HS-5 (cell line): ENCODE measurements at regions not wholly inside any gene's neighbourhood (a gene's known extent, or its start where the extent isn't known, plus 50 kb on each side); places are given as distances from the start of the nearest gene placed in this dataset.

Source experiments
- DNase-seq: peaks from one replicate; pipeline ENCODE4 v3.0.0-alpha.2; 2012; ENCODE audit warnings: low read depth

GRCh38 chr1:220982686-220983085, 103.4 kb downstream of the HLX start:
- DNase-seq: no peak

- no peak for DNase-seq
Measured at GRCh38 chr1:220983877-220984635, 104.8 kb downstream of the HLX start.

DNA sequence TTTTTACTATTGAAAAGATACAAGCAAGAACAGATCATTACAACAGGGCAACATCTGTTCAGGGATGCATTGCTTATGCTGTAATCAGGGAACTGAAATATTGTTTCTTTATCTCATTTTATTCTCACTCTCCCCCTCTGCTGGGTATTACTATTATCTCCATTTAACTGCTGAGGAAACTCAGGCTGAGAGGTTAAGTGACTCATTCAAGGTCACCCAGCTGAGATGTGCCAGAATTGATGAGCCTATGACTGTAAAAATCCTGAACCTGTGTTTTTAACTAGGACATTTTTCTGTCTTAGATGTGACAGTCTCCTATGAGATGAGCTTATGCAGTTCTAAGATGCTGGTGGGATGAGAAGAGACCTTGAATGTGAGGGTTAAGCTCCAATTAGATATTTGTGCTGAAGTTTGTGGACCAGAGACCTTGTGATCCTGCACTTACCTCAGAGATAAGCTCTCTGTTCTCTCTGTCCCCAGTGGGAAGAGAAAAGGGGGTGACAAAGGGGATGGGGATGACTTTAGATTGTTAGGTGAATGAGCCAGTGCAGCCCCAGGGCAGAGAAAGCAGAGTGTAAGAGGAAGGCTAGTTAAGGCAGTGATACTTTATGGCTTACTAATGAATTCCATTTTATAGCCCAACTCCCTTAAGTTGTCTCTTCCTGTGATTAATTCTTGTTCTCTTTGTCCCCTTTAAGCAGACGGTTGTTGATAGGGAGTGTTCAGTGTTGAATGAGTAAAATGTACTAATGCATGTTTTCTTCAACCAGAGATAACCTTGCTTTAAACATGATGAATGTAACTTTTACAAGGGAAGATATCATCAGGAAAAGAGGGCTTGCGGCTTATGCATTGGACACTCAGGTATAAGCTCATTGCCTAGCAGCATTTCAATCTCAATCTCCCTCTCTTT, 111.4 kb downstream of the HLX start:
- peak; percentile 77 for DNase-seq

DNA sequence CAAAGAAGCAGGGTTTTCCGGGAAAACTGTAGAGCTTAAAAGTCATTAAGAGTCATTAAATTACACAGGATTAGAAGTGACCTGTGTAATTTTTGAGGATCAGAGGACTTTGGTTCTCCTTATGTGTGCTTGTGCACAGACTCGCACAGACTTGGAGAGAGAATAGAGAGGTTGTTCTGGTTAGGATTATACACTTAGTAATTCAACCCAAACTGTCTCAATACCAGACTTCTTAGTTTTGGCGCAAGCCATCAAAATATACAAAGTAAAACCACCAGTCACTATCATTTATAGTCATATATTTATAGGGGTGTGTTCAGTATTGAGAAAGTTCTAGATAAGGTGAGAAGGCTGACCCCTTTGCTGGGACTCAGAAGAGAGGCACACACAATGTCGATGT, 112.3 kb downstream of the HLX start:
- no peak for DNase-seq

- no peak for DNase-seq
Measured at GRCh38 chr1:220991959-220992704, 112.9 kb downstream of the HLX start.

- no peak for DNase-seq
Measured at GRCh38 chr1:220992705-220993052, 113.4 kb downstream of the HLX start.

- no peak for DNase-seq
Measured at GRCh38 chr1:220994671-220995070, 115.4 kb downstream of the HLX start.

DNA sequence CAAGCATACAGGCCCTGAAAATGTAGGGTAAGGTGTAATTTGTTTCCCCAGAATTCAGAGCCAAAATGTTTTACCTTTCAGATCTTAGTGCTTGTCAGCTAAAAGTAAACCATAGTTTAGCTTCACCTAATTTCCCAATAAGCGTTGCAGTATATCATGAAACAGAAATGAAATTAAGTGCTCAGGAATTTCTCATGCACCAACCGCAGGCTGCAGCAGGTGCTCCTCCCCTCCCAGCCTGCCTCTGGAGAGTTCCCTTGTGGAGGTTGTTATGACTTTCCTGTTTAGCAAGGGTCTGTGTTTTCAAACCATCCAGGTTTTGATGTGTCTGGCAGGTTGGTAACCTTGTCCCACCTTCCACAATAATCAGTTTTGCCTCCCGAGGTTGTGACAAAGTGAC, 118.5 kb downstream of the HLX start:
- DNase-seq: no peak

GRCh38 chr1:220999872-221000863, 120.9 kb downstream of the HLX start:
- no peak for DNase-seq

DNA sequence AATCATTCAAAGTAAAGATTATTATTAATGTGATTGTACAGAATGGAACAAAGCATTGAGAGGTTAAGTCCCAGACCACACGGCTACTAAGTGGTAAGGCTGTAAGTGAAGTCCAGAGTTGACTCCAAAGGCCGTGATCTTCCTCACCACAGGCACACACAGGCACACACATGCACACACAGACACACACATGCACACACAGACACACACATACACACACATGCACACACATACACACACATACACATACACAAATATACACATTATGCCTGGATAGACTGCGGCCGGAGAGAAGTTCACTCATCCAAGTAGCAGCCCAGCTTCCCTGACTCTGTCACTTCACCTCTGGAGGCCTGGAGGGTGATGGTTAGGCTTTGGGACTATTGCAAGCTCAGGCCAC, 121.9 kb downstream of the HLX start:
- no peak for DNase-seq

- no peak for DNase-seq
Measured at GRCh38 chr1:221002601-221003000, 123.4 kb downstream of the HLX start.

- DNase-seq: no peak
Measured at GRCh38 chr1:221011145-221011544, 131.9 kb downstream of the HLX start.

- DNase-seq: no peak
Measured at GRCh38 chr1:221012120-221012519, 132.9 kb downstream of the HLX start.

- DNase-seq: no peak
Measured at GRCh38 chr1:221013691-221014660, 134.7 kb downstream of the HLX start.

DNA sequence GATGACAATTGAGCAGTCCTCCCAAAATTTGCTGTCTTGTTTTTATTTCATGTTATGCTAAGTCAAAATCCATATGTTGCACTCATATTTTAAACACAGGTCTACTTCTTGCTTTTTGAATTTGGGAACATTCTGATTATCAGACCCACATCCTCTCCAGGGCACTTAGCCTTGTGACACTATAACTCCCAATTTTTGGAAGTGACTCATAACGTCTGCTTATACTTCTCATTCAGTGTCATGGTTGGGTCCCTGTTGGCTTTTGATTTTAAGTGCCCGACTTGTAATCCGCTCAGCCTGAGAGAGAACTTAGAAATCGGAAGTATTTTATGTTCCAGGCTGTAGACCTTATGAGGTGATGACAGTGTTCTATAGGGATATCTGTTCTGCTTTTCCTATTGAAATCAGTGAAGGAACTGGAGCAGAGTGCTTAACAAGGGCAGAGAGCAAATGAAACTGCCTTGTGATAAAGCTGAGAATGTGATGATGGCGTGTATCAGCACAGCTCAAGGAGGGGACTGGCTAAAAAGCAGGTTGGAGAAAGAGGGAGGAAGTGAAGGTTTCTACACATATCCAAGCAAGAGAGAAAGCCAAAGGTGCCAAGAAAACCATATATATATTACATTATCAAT, 136.0 kb downstream of the HLX start:
- DNase-seq: no peak

- no peak for DNase-seq
Measured at GRCh38 chr1:221016751-221017150, 137.5 kb downstream of the HLX start.

- DNase-seq: no peak
Measured at GRCh38 chr1:221018414-221018813, 139.2 kb downstream of the HLX start.

DNA sequence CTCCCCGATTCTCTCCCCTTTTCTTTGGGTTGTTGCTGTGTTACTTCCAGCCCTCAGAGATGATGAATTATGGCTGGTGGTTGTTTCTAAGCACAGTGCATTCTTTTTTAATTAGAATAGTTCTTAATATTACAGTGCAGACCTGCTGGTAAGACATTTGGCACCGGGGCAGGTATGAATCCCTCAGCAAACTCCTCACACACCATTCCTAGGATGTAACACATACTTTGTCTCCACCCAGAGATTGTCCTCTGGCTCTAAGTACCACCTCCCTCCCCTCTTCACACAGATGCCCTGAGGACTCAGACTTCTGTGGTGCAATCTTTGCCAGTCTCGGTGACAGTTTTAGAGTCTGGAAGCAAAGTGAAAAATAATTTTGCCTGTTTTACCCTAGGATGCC, 143.1 kb downstream of the HLX start:
- no peak for DNase-seq

- no peak for DNase-seq
Measured at GRCh38 chr1:221023482-221023881, 144.2 kb downstream of the HLX start.

DNA sequence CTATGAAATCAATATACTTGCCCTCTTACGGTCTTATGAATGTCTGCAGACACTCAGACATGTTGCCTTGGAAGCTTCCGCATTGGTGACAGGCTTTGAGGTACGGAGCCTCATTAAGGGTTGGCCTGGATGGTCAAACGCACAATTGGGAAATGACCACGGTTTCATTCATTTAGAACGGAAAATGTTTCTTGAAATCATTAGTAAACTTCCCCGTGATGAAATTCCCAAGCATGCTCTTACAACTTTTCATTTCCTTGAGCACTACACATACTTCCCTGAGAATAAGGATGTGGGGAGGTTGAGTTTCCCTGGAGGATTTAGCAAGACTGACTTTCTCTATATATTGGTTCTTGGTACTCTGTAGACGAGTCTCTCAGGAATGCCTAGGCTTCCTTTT, 146.3 kb downstream of the HLX start:
- no peak for DNase-seq
